HepG2 (cell line): ENCODE measurements at regions not wholly inside any gene's neighbourhood (a gene's known extent, or its start where the extent isn't known, plus 50 kb on each side); places are given as distances from the start of the nearest gene placed in this dataset.

Experiments
- CREB1 ChIP-seq, 2 experiments: fragments of 450-650 bp in 1 of 2; IDR thresholded peaks; 2 replicates each; pipeline ENCODE4 v1.6.1; 2016 to 2017; ENCODE audit warnings: control low read depth in 1 of 2, mild to moderate bottlenecking in 1 of 2, missing compliant biosample characterization in 1 of 2, missing genetic modification characterization in 1 of 2
- EEA1 ChIP-seq: sonication (generic); formaldehyde crosslinking; IDR thresholded peaks from 2 replicates; pipeline ENCODE4 v1.5.1; 2020; ENCODE audit warnings: mild to moderate bottlenecking, missing genetic modification reagents, borderline replicate concordance
- HNF1B ChIP-seq: sonication (generic); formaldehyde crosslinking; IDR thresholded peaks from 2 replicates; pipeline ENCODE4 v1.5.1; 2020; ENCODE audit warnings: mild to moderate bottlenecking, moderate library complexity, missing genetic modification reagents
- MAX ChIP-seq: IDR thresholded peaks from 2 replicates; pipeline ENCODE4 v1.6.1; 2012; ENCODE audit warnings: inconsistent platforms
- MED13 ChIP-seq: sonication (generic); formaldehyde crosslinking; IDR thresholded peaks from 2 replicates; pipeline ENCODE4 v1.5.0; 2020; ENCODE audit warnings: missing genetic modification reagents
- NFRKB ChIP-seq: fragments of 450-650 bp; IDR thresholded peaks from 2 replicates; pipeline ENCODE4 v1.6.1; 2017
- PATZ1 ChIP-seq: sonication (generic); formaldehyde crosslinking; IDR thresholded peaks from 2 replicates; pipeline ENCODE4 v1.4.0; 2020; ENCODE audit warnings: missing genetic modification reagents
- PLRG1 ChIP-seq: fragments of 450-650 bp; conservative IDR thresholded peaks from 2 replicates; pipeline ENCODE4 v1.6.1; 2016
- SP5 ChIP-seq: IDR thresholded peaks from 2 replicates; pipeline ENCODE4 v1.6.1; 2016; ENCODE audit warnings: low read depth, borderline replicate concordance
- ZBTB37 ChIP-seq: sonication (generic); formaldehyde crosslinking; IDR thresholded peaks from 2 replicates; pipeline ENCODE4 v1.4.0; 2020; ENCODE audit warnings: mild to moderate bottlenecking, missing genetic modification reagents
- ZFX ChIP-seq: sonication (generic); formaldehyde crosslinking; IDR thresholded peaks from 2 replicates; pipeline ENCODE4 v1.4.0; 2020; ENCODE audit warnings: mild to moderate bottlenecking, low read depth, missing genetic modification reagents, moderate library complexity
- ZNF180 ChIP-seq: sonication (generic); formaldehyde crosslinking; IDR thresholded peaks from 2 replicates; pipeline ENCODE4 v1.4.0; 2020; ENCODE audit warnings: low read depth, missing genetic modification reagents, borderline replicate concordance
- ZNF282 ChIP-seq: fragments of 450-650 bp; IDR thresholded peaks from 2 replicates; pipeline ENCODE4 v1.6.1; 2018; ENCODE audit not compliant: partially characterized antibody
- ZNF382 ChIP-seq: sonication (generic); formaldehyde crosslinking; IDR thresholded peaks from 2 replicates; pipeline ENCODE4 v1.5.0; 2020; ENCODE audit warnings: missing genetic modification reagents, mild to moderate bottlenecking, borderline replicate concordance
- ZNF383 ChIP-seq: sonication (generic); formaldehyde crosslinking; IDR thresholded peaks from 2 replicates; pipeline ENCODE4 v1.4.0; 2020; ENCODE audit warnings: missing genetic modification reagents, mild to moderate bottlenecking, borderline replicate concordance
- ZNF44 ChIP-seq: sonication (generic); formaldehyde crosslinking; IDR thresholded peaks from 2 replicates; pipeline ENCODE4 v1.5.1; 2020; ENCODE audit warnings: mild to moderate bottlenecking, missing genetic modification reagents
- ZNF543 ChIP-seq: sonication (generic); formaldehyde crosslinking; IDR thresholded peaks from 2 replicates; pipeline ENCODE4 v1.4.0; 2020; ENCODE audit warnings: mild to moderate bottlenecking, missing genetic modification reagents
- ZNF614 ChIP-seq: IDR thresholded peaks from 2 replicates; pipeline ENCODE4 v1.6.1; 2018; ENCODE audit warnings: missing biosample characterization, missing genetic modification reagents, inconsistent platforms, borderline replicate concordance
- ZNF792 ChIP-seq: IDR thresholded peaks from 2 replicates; pipeline ENCODE4 v1.6.1; 2016
- ZNF816 ChIP-seq: sonication (generic); formaldehyde crosslinking; IDR thresholded peaks from 2 replicates; pipeline ENCODE4 v1.8.0; 2022; ENCODE audit warnings: missing genetic modification reagents, mild to moderate bottlenecking, borderline replicate concordance
- ZSCAN22 ChIP-seq: sonication (generic); formaldehyde crosslinking; IDR thresholded peaks from 2 replicates; pipeline ENCODE4 v1.4.0; 2020; ENCODE audit warnings: mild to moderate bottlenecking, missing genetic modification reagents
- ZSCAN9 ChIP-seq: IDR thresholded peaks from 2 replicates; pipeline ENCODE4 v1.6.1; 2016; ENCODE audit warnings: borderline replicate concordance
- TF ChIP-seq, protein P1 (sequence below): sonication (generic); formaldehyde crosslinking; IDR thresholded peaks from 2 replicates; pipeline ENCODE4 v1.8.1; 2023; ENCODE audit warnings: missing genetic modification reagents, mild to moderate bottlenecking, borderline replicate concordance
- TF ChIP-seq, protein P2 (sequence below): IDR thresholded peaks from 2 replicates; pipeline ENCODE4 v1.6.1; 2016; ENCODE audit warnings: missing compliant biosample characterization, missing genetic modification reagents, borderline replicate concordance

DNA sequence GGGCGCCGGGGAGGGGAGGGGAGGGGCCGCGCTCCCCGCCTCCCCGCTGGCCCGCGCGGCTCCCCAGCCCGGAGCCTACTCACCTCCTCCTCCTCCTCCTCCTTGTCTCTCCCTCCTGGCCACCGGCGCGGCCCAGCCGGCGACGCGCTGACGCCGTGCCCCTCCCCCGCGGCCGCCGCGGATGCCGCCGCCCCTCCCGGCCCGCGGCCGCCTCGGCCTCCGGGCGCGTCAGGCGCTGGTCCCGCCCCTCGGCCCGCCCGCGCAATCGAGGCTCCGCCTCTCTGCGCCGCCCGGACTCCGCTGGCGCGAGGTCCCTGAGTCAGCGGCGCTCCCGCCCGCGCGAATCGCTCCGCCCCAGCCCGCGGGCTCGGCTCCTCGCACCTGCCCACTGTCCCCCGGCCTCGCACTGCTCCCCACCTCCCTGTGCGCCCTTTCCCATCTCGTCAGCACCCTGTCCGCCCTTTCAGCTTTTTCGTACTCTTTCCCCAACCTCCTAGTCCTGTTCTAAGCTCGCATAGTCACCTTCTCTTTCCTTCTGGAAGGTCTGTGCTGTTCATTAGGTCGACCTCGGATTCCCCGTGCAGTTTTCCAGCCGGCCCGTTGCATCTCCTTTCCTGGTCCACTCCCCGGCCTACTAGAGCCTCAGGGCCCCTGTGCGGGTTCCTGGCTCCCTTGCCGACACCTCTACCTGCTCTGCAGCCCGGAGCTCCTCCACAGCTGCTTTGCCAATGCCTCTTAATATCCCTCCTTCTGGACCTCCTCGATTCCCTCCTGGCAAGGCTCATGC, 187.4 kb downstream of the ZEB2 start (continued):
- peak; percentile 46; the same call in 1 of the 2 replicates for TF ChIP-seq PATZ1 (CRISPR knock-in tag)
- 0 out of 2 replicates have a peak, but pooled peaks have one; percentile 36 for TF ChIP-seq SP5 (CRISPR knock-in tag)
- TF ChIP-seq ZSCAN22 (CRISPR knock-in tag) = no peak
- TF ChIP-seq, protein P1, sequence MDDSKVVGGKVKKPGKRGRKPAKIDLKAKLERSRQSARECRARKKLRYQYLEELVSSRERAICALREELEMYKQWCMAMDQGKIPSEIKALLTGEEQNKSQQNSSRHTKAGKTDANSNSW = 0 out of 2 replicates have a peak, but pooled peaks have one; percentile 86
- TF ChIP-seq ZNF543 (CRISPR knock-in tag) = peak; percentile 90
- no peak for TF ChIP-seq MED13 (CRISPR knock-in tag)
- TF ChIP-seq ZBTB37 (CRISPR knock-in tag) = no peak
- no peak for TF ChIP-seq ZNF383
- TF ChIP-seq, protein P2, sequence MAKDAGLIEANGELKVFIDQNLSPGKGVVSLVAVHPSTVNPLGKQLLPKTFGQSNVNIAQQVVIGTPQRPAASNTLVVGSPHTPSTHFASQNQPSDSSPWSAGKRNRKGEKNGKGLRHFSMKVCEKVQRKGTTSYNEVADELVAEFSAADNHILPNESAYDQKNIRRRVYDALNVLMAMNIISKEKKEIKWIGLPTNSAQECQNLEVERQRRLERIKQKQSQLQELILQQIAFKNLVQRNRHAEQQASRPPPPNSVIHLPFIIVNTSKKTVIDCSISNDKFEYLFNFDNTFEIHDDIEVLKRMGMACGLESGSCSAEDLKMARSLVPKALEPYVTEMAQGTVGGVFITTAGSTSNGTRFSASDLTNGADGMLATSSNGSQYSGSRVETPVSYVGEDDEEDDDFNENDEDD = peak; percentile 96
- TF ChIP-seq PLRG1 = no peak
- no peak for TF ChIP-seq NFRKB
- no peak for TF ChIP-seq ZNF382 (CRISPR knock-in tag)
- no peak for TF ChIP-seq ZNF282
- TF ChIP-seq HNF1B (CRISPR knock-in tag) = no peak
- TF ChIP-seq CREB1 (IDR thresholded peaks at IDR 0.05) = peak; percentile 7; the same call in 1 of the 2 replicates
- TF ChIP-seq CREB1 (CRISPR knock-in tag; IDR thresholded peaks at IDR 0.05) = no peak
- TF ChIP-seq ZNF44 (CRISPR knock-in tag) = no peak
- TF ChIP-seq MAX = peak; percentile 90
- no peak for TF ChIP-seq ZSCAN9 (CRISPR knock-in tag)
- TF ChIP-seq ZNF792 = 0 out of 2 replicates have a peak, but pooled peaks have one; percentile 52
- peak; percentile 35; the same call in 1 of the 2 replicates for TF ChIP-seq ZFX (CRISPR knock-in tag)
- no peak for TF ChIP-seq ZNF816 (CRISPR knock-in tag)
- TF ChIP-seq ZNF180 = no peak
- no peak for TF ChIP-seq EEA1 (CRISPR knock-in tag)
- 0 out of 2 replicates have a peak, but pooled peaks have one; percentile 18 for TF ChIP-seq ZNF614
